Ishikawa (cell line): ENCODE measurements at regions not wholly inside any gene's neighbourhood (a gene's known extent, or its start where the extent isn't known, plus 50 kb on each side); places are given as distances from the start of the nearest gene placed in this dataset.
A peak's percentile ranks its signal among the peaks of the same experiment; 100 is the strongest.

ENCODE experiments used
- CEBPB ChIP-seq: IDR thresholded peaks from 2 replicates; pipeline ENCODE4 v1.6.1; 2012
- CREB1 ChIP-seq: IDR thresholded peaks from 2 replicates; pipeline ENCODE4 v1.6.1; 2012; ENCODE audit warnings: low read depth
- EGR1 ChIP-seq: IDR thresholded peaks from 2 replicates; pipeline ENCODE4 v1.6.1; 2012
- EP300 ChIP-seq: IDR thresholded peaks from 2 replicates; pipeline ENCODE4 v1.6.1; 2012; ENCODE audit warnings: borderline replicate concordance
- FOXM1 ChIP-seq: IDR thresholded peaks from 2 replicates; pipeline ENCODE4 v1.6.1; 2012; ENCODE audit warnings: low read depth, borderline replicate concordance
- NFIC ChIP-seq: IDR thresholded peaks from 2 replicates; pipeline ENCODE4 v1.6.1; 2012
- RAD21 ChIP-seq: IDR thresholded peaks from 2 replicates; pipeline ENCODE4 v1.6.1; 2012; ENCODE audit warnings: low read depth
- TAF1 ChIP-seq: IDR thresholded peaks from 2 replicates; pipeline ENCODE4 v1.6.1; 2012; ENCODE audit warnings: low read depth, mild to moderate bottlenecking
- TCF12 ChIP-seq: IDR thresholded peaks from 2 replicates; pipeline ENCODE4 v1.6.1; 2012; ENCODE audit warnings: low read depth
- TEAD4 ChIP-seq: IDR thresholded peaks from 2 replicates; pipeline ENCODE4 v1.6.1; 2012
- YY1 ChIP-seq: IDR thresholded peaks from 2 replicates; pipeline ENCODE4 v1.6.1; 2012; ENCODE audit warnings: low read depth
- ZBTB7A ChIP-seq: IDR thresholded peaks from 2 replicates; pipeline ENCODE4 v1.6.1; 2012; ENCODE audit warnings: low read depth
- TF ChIP-seq, protein P1 (sequence below): IDR thresholded peaks from 2 replicates; pipeline ENCODE4 v1.6.1; 2012
- TF ChIP-seq, protein P2 (sequence below): IDR thresholded peaks from 2 replicates; pipeline ENCODE4 v1.6.1; 2012
- TF ChIP-seq, protein P3 (sequence below): IDR thresholded peaks from 2 replicates; pipeline ENCODE4 v1.6.1; 2012; ENCODE audit warnings: low read depth, mild to moderate bottlenecking

DNA sequence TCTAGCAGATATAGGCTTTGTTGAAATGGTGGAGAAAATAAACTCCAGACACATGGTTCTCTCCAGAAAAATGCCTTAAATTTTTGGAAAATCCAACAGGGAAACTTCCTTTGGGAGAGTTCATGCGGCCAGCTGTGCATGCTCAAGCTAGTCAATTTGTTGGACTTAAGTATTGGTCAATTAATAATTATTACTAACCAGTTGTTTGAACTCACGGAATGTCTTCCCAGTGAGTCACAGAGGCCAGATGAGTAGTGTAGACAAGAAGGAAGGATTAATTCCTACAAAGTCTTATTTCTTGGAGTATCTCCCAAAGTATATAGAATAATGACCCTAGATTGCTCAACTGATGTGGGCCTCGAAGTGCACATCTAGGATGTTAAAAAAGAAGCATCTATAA lies 103.6 kb downstream of the MACIR start:
- no peak for TF ChIP-seq YY1
- no peak for TF ChIP-seq CREB1
- TF ChIP-seq EP300, result no peak
- TF ChIP-seq, protein P1, sequence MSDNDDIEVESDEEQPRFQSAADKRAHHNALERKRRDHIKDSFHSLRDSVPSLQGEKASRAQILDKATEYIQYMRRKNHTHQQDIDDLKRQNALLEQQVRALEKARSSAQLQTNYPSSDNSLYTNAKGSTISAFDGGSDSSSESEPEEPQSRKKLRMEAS, result no peak

DNA sequence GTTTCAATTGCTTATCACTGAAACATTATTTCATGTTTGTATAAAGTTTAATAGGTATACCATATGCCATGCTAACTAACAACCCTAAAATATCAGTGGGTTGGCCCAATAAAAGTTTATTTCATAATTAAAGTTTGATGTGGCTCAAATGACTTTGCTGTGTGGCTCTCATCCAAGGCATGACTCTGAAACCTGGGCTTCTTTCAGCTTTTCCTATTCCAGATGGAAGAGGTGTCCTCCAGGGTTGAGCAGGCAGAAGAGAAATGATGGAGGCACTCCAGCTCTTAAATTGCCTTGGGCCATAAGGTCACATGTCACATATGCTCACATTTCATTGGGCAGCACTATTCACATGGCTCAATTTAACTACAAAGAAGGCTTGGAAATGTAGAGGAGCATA lies 101.9 kb downstream of the MACIR start:
- no peak for TF ChIP-seq YY1
- TF ChIP-seq, protein P1, result no peak
- no peak for TF ChIP-seq TEAD4
- TF ChIP-seq TAF1, result no peak
- TF ChIP-seq EGR1, result no peak

DNA sequence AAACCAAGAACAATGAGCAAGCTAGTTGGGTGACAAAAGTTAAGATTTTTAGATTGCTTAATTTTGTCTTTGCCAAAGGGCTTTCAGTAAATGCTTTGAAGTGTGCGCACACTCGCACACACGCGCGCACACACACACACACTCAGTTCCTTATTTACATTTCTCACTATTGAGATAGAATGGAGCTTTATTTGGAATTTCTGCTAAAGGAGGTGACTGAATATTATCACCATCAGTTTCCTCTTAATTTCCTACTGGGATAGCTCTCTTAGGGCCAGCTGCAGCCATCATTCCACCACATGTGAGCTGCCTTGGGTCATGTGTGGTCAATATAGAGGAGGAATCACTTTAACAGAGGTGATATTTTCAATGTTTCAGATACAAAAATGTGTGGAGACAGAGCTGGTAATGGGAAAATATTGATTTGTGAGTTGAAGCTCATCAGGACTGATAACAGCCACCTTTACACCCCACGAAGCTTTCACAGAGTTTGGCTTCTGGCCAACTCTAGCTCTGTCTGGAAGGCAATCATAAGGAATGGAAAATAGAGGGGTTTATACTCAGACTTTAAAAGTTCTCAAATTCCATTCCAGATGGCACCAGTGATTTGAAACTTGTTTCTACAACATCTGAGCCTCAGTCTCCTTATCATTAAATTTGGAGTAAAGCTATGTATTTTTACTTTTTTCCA lies 99.9 kb downstream of the MACIR start:
- TF ChIP-seq FOXM1, result no peak
- TF ChIP-seq NFIC, result peak; percentile 42
- TF ChIP-seq CEBPB, result no peak
- no peak for TF ChIP-seq ZBTB7A
- no peak for TF ChIP-seq RAD21

DNA sequence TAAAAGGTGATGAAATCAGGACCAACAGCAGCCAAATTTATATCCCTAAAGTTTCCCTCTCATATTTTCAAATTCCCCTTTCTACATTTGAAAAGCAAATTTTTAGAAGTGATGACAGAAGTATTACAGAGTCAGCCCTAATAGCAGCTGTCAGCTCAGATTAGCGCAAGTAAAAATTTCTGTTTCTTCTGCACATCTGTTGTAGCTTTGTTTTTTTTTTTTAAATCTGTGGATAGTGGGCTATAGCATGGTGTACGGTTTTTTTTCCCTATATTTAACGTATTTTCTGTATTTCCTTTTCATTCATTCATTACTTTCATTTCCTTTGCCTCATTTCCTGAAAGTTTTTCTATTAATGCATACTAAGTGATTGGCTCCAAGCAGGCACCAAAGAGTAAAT lies 99.1 kb downstream of the MACIR start:
- TF ChIP-seq, protein P1, result no peak
- TF ChIP-seq, protein P2, sequence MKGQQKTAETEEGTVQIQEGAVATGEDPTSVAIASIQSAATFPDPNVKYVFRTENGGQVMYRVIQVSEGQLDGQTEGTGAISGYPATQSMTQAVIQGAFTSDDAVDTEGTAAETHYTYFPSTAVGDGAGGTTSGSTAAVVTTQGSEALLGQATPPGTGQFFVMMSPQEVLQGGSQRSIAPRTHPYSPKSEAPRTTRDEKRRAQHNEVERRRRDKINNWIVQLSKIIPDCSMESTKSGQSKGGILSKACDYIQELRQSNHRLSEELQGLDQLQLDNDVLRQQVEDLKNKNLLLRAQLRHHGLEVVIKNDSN, result no peak
- TF ChIP-seq FOXM1 (no peak), TCF12 (no peak), TEAD4 (no peak), EP300 (no peak), CEBPB (no peak), ZBTB7A (no peak), CREB1 (no peak), TAF1 (no peak), EGR1 (no peak)
- TF ChIP-seq, protein P3, sequence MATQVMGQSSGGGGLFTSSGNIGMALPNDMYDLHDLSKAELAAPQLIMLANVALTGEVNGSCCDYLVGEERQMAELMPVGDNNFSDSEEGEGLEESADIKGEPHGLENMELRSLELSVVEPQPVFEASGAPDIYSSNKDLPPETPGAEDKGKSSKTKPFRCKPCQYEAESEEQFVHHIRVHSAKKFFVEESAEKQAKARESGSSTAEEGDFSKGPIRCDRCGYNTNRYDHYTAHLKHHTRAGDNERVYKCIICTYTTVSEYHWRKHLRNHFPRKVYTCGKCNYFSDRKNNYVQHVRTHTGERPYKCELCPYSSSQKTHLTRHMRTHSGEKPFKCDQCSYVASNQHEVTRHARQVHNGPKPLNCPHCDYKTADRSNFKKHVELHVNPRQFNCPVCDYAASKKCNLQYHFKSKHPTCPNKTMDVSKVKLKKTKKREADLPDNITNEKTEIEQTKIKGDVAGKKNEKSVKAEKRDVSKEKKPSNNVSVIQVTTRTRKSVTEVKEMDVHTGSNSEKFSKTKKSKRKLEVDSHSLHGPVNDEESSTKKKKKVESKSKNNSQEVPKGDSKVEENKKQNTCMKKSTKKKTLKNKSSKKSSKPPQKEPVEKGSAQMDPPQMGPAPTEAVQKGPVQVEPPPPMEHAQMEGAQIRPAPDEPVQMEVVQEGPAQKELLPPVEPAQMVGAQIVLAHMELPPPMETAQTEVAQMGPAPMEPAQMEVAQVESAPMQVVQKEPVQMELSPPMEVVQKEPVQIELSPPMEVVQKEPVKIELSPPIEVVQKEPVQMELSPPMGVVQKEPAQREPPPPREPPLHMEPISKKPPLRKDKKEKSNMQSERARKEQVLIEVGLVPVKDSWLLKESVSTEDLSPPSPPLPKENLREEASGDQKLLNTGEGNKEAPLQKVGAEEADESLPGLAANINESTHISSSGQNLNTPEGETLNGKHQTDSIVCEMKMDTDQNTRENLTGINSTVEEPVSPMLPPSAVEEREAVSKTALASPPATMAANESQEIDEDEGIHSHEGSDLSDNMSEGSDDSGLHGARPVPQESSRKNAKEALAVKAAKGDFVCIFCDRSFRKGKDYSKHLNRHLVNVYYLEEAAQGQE, result no peak

DNA sequence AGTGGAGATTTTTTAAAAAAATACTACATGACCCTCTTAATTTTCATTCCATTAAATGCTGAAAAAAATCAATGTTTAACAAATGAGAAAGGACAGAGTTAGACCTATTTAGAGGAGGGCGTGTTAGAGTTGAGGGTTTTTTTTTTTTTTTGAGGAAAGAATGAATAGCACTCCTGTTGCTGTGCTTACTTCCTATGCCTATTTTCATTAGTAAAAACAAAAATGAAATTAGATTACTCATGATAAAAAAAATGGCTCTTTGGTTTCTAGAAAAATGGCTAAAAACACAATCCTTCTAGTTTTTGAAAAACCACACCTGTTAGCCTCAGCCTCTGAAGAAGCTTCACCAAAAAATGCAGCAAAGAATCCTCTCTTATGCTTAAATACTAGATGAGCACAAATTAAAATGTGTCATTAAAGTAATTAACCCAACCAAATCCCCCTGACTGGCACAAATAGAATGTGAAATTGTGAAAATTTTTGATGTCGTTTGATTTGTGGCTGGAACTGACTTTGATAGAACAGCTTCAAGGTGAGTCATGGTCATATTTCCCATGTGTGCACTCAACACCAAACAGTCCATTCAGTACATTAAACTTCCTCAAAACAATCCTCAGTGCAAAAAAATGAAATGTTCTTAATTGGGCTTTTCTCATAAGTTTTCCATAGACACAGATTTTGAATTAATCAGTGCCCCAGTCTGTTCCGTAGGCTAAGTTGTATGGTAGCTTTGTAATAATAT lies 98.0 kb downstream of the MACIR start:
- TF ChIP-seq TCF12 (no peak), NFIC (no peak), TEAD4 (no peak), CEBPB (no peak), FOXM1 (no peak), YY1 (no peak), RAD21 (no peak)
- TF ChIP-seq, protein P2, result no peak
- TF ChIP-seq, protein P1, result no peak
- TF ChIP-seq, protein P3, result no peak

DNA sequence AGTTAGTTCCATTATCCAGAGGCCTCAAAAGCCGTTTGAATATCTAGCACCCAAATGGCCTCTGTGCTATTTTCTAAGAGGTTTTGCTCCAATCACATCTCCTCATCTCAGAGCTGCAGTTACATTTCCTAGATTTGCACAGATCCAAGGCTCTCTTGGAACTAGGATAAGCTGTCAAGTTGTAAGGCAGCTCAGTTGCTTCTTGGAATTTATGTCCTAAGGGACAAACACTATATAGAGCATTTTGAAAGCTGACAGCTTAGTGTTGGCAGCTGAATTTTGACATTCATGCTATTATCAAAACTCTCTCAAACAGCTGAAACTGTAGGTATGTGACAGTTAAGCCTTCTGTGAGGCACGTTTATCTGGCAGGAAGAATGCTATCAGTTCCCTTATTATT lies 97.0 kb downstream of the MACIR start:
- TF ChIP-seq, protein P1, result no peak
- TF ChIP-seq YY1 (no peak), EP300 (no peak), RAD21 (no peak), FOXM1 (no peak), TCF12 (no peak), NFIC (no peak), ZBTB7A (no peak), EGR1 (no peak)
